ENCODE measurements at regions not wholly inside any gene's neighbourhood (a gene's known extent, or its start where the extent isn't known, plus 50 kb on each side); places are given as distances from the start of the nearest gene placed in this dataset.
"Not testable (repeated sequence)": the region's sequence is repeated elsewhere in the genome, so short reads cannot be mapped to it uniquely, and the experiment has no call there.

DNA sequence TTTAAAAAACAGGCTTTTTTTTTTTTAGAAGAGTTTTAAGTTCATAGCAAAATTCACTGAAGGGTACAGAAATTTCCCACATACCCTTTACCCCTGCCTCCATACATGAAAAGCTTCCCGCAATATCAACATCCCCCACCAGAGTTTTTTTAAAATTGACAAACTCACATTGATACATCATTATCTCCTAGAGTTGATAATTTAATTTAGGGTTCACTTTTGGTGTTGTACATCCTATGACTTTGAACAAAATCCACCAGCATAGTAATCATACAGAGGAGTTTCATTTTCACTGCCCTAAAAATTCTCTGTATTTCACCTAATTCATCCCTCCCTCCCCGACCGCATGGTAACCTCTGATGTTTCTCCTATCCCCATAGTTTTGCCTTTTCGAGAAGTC is 53.6 kb upstream of the KCNK2 start:
- no peak for DNase-seq (ENCODE audit: low read depth)

GRCh38 chr1:215030581-215030980 is 52.0 kb upstream of the KCNK2 start:
- DNase-seq (ENCODE audit: low read depth) = not testable (repeated sequence)

GRCh38 chr1:215031392-215031791 is 51.1 kb upstream of the KCNK2 start:
- DNase-seq (ENCODE audit: low read depth) = no peak

Data from myocyte (in vitro differentiated cells).